ENCODE measurements at regions not wholly inside any gene's neighbourhood (a gene's known extent, or its start where the extent isn't known, plus 50 kb on each side); places are given as distances from the start of the nearest gene placed in this dataset.

DNA sequence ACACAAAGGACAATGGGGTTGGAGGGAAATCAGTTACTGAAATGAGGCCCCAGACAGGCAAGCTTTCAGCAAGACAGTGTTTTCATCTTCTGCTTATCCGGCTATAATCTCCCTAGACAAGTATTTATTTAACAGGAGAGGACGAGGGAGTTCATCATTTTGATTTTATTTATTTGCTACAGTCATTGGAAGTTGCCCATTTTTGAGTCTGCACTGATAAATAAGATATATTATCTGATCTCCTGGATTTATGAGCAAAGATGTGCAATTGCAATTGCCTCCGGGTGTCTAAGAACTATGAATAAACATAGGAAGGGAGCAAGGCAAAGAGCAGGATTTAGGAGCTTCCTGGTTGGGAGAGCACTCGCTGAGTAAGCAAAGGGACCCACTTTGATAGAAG, 263.2 kb upstream of the EDA2R start:
- H3K36me3 ChIP-seq, result no peaks in the 10 kb centered on the region
- H3K27me3 ChIP-seq, result no peaks in the 10 kb centered on the region
- DNase-seq (ENCODE audit: low spot score), result no peak
- no peak overlapping the region for H3K27ac ChIP-seq
- H3K4me1 ChIP-seq, result no peaks in the 10 kb centered on the region
- H3K4me3 ChIP-seq, result no peak overlapping the region
- TF ChIP-seq, protein P1, sequence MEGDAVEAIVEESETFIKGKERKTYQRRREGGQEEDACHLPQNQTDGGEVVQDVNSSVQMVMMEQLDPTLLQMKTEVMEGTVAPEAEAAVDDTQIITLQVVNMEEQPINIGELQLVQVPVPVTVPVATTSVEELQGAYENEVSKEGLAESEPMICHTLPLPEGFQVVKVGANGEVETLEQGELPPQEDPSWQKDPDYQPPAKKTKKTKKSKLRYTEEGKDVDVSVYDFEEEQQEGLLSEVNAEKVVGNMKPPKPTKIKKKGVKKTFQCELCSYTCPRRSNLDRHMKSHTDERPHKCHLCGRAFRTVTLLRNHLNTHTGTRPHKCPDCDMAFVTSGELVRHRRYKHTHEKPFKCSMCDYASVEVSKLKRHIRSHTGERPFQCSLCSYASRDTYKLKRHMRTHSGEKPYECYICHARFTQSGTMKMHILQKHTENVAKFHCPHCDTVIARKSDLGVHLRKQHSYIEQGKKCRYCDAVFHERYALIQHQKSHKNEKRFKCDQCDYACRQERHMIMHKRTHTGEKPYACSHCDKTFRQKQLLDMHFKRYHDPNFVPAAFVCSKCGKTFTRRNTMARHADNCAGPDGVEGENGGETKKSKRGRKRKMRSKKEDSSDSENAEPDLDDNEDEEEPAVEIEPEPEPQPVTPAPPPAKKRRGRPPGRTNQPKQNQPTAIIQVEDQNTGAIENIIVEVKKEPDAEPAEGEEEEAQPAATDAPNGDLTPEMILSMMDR (IDR thresholded peaks at IDR 0.05), result no peak
- no peaks in the 10 kb centered on the region for H3K9me3 ChIP-seq

DNA sequence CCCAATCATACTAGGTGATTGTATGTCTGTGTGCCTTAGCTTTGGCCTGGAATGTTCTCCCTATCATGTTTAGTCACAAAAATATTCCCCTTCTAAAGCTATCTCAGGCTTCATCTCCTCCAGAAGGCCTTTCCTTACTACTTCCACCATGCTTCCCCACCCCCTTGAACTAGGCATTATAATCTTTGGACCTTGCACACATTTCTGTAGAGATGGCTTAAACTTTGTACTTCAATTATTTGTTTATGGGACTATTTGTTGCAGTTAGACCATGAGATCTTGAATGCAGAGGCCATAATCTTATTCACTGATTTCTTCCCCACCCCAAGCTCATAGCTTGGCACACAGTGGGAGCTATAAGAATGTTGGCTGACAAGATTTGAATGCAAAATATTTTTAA, 262.0 kb upstream of the EDA2R start:
- H3K27me3 ChIP-seq, result no peaks in the 10 kb centered on the region
- no peak overlapping the region for H3K27ac ChIP-seq
- TF ChIP-seq, protein P1 (IDR thresholded peaks at IDR 0.05), result no peak
- no peaks in the 10 kb centered on the region for H3K36me3 ChIP-seq
- no peak overlapping the region for H3K4me3 ChIP-seq
- no peaks in the 10 kb centered on the region for H3K9me3 ChIP-seq
- DNase-seq (ENCODE audit: low spot score), result no peak
- no peaks in the 10 kb centered on the region for H3K4me1 ChIP-seq

DNA sequence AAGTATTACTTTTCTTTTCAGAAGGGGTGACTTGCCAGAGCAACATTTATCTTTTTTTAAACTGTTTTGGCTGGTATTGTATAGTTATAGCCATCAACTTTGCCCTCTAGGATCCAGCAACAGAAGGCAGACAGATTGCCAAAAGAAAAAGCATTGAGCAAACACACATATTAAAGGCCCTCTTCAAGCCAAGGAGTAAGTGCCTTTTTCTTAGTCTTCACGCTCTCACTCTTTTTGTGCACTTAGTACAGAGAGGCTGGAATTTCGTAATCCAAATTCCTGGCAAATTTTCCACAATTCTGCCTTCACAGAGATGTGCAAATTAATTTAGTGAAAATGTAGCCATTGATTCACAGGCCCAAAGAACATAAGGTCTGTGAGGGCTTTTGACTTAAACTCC, 253.1 kb upstream of the EDA2R start:
- Histone ChIP-seq H3K4me1 (no peaks in the 10 kb centered on the region), H3K9me3 (no peaks in the 10 kb centered on the region), H3K27me3 (no peaks in the 10 kb centered on the region), H3K27ac (no peak overlapping the region), H3K36me3 (no peaks in the 10 kb centered on the region), H3K4me3 (no peak overlapping the region)
- DNase-seq (ENCODE audit: low spot score), result no peak
- TF ChIP-seq, protein P1 (IDR thresholded peaks at IDR 0.05), result no peak

DNA sequence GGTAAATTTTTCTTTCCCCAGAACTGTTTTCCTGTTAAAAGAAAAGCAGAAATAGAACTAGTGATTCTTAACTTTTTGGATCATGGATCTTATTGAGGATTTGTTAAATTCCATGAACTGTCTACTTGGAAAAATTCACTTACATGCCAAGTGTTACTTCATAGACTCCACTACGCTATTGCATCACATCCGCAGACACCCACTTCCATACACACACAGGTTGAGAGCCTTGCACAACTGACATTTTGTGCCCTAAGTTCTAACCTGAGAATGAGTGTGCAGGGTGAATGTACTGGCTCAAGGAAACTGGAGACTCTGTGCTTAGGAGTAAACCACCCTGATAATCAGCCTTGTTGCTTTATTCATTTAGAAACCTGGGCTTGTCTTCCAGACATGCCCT, 250.5 kb upstream of the EDA2R start:
- no peaks in the 10 kb centered on the region for H3K36me3 ChIP-seq
- H3K9me3 ChIP-seq, result no peaks in the 10 kb centered on the region
- H3K27me3 ChIP-seq, result no peaks in the 10 kb centered on the region
- no peak overlapping the region for H3K4me3 ChIP-seq
- no peak for DNase-seq (ENCODE audit: low spot score)
- no peaks in the 10 kb centered on the region for H3K4me1 ChIP-seq
- TF ChIP-seq, protein P1 (IDR thresholded peaks at IDR 0.05), result no peak
- H3K27ac ChIP-seq, result no peak overlapping the region

DNA sequence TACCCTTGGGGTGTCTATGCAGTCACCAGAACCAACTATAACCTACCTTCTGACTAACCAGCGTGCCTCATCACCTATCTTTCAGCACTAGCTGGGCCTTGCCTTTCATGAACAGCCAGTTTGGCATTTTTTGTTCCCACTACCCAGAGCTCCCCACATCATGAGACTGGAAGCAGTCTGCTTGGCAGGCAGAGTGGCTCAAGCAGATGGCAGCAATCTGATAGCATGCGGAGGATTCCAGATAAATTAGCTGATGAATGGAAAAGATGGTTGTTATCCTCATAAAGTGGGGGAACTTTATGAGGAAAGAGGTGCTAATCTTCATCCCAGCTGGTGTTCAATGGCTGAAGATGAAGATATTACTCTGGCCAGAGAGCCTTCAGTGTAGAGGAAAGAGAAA, 243.2 kb upstream of the EDA2R start:
- H3K9me3 ChIP-seq, result no peaks in the 10 kb centered on the region
- H3K27ac ChIP-seq, result no peak overlapping the region
- H3K4me3 ChIP-seq, result no peak overlapping the region
- H3K4me1 ChIP-seq, result no peaks in the 10 kb centered on the region
- TF ChIP-seq, protein P1 (IDR thresholded peaks at IDR 0.05), result no peak
- DNase-seq (ENCODE audit: low spot score), result no peak
- no peaks in the 10 kb centered on the region for H3K36me3 ChIP-seq
- no peaks in the 10 kb centered on the region for H3K27me3 ChIP-seq

DNA sequence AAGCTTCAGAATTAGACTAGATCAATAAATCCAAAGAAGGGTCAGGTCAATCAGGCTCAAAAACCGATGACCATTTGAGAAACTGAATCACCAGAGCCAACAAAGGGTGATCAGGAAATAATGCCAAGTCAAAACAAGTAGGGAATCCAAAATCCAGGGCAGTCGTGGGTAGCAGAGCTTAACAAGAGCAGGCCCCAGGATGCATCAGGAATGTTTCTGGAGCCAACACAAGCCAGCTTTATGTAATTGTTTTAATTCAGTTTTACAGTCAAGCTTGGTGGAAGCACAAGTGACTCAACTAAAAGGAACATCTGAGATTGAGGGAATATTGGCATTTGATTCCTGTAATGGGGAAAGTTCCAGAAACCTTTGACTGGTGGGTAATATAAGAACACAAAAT, 237.9 kb upstream of the EDA2R start:
- Histone ChIP-seq H3K27ac (no peak overlapping the region), H3K4me3 (no peak overlapping the region), H3K36me3 (no peaks in the 10 kb centered on the region), H3K4me1 (no peaks in the 10 kb centered on the region), H3K9me3 (peaks cover 0 to 4% of the 10 kb centered on the region in 2 donors), H3K27me3 (no peaks in the 10 kb centered on the region)
- TF ChIP-seq, protein P1 (IDR thresholded peaks at IDR 0.05), result no peak
- DNase-seq (ENCODE audit: low spot score), result no peak

Data from right atrium auricular region (tissue), 2 donors.